Breast epithelium (tissue), 3 donors: ENCODE measurements at regions not wholly inside any gene's neighbourhood (a gene's known extent, or its start where the extent isn't known, plus 50 kb on each side); places are given as distances from the start of the nearest gene placed in this dataset.

Experiments used
- POLR2A ChIP-seq: fragments of 450-650 bp; IDR thresholded peaks from one replicate; pipeline ENCODE4 v1.6.1; 2016; ENCODE audit warnings: antibody characterized with exemption, mild to moderate bottlenecking, moderate library complexity
- POLR2AphosphoS5 ChIP-seq, 3 donors: sonication (generic); formaldehyde crosslinking; IDR thresholded peaks; one replicate each; pipeline ENCODE4 v1.6.1; 2017; ENCODE audit warnings: antibody characterized with exemption in 3 of 3
- TF ChIP-seq, protein P1 (sequence below), 3 donors: fragments of 450-650 bp; IDR thresholded peaks; one replicate each; pipeline ENCODE4 v1.5.1; 2016 to 2017; ENCODE audit warnings: antibody characterized with exemption in 3 of 3, mild to moderate bottlenecking in 3 of 3, moderate library complexity in 3 of 3

DNA sequence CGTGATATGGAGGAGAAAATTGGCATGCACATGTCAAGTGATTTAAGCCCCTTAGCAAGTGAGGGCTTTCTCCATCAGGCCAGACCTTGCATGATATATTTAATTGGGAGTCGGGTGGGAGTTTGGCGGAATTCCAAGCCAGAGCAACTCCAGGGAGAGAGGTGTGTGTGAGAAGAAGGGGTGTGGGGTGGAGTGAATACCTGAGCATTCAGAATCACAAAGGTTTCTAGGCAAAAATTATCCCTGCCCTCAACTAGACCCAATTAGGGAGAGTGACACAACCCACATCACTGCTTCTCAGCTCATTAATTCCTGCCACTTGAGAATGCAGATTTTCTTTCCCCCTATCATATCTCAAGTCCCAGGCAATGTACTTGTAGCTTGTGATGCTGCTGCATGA is 279.7 kb upstream of the TUT7 start:
- TF ChIP-seq, protein P1, sequence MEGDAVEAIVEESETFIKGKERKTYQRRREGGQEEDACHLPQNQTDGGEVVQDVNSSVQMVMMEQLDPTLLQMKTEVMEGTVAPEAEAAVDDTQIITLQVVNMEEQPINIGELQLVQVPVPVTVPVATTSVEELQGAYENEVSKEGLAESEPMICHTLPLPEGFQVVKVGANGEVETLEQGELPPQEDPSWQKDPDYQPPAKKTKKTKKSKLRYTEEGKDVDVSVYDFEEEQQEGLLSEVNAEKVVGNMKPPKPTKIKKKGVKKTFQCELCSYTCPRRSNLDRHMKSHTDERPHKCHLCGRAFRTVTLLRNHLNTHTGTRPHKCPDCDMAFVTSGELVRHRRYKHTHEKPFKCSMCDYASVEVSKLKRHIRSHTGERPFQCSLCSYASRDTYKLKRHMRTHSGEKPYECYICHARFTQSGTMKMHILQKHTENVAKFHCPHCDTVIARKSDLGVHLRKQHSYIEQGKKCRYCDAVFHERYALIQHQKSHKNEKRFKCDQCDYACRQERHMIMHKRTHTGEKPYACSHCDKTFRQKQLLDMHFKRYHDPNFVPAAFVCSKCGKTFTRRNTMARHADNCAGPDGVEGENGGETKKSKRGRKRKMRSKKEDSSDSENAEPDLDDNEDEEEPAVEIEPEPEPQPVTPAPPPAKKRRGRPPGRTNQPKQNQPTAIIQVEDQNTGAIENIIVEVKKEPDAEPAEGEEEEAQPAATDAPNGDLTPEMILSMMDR (IDR thresholded peaks at IDR 0.05) = no peak
- TF ChIP-seq POLR2AphosphoS5 (IDR thresholded peaks at IDR 0.05) = no peak
- TF ChIP-seq POLR2A = no peak
